Neural progenitor cell (in vitro differentiated cells): ENCODE measurements at regions not wholly inside any gene's neighbourhood (a gene's known extent, or its start where the extent isn't known, plus 50 kb on each side); places are given as distances from the start of the nearest gene placed in this dataset.

Experiments
- DNase-seq: peaks from one replicate; pipeline ENCODE4 v3.0.0-alpha.2; 2016; ENCODE audit warnings: low spot score
- H2AFZ ChIP-seq: fragments of 200-600 bp; sonication (generic); replicated peaks from 2 replicates; pipeline ENCODE4 v1.6.1; 2016; ENCODE audit warnings: antibody characterized with exemption
- H3F3A ChIP-seq: fragments of 200-600 bp; sonication (generic); 2 replicates; pipeline ENCODE4 v1.6.1; 2016; ENCODE audit warnings: antibody characterized with exemption, low read depth
- H3K27ac ChIP-seq: fragments of 200-600 bp; sonication (generic); 2 replicates; pipeline ENCODE4 v1.5.1; 2016; ENCODE audit warnings: mild to moderate bottlenecking
- H3K27me3 ChIP-seq: fragments of 200-600 bp; sonication (generic); 2 replicates; pipeline ENCODE4 v1.6.1; 2016; ENCODE audit warnings: mild to moderate bottlenecking, moderate library complexity
- H3K36me3 ChIP-seq: fragments of 200-600 bp; sonication (generic); 2 replicates; pipeline ENCODE4 v1.5.1; 2016
- H3K4me1 ChIP-seq: fragments of 200-600 bp; sonication (generic); 2 replicates; pipeline ENCODE4 v1.6.1; 2016; ENCODE audit warnings: mixed run types
- H3K4me2 ChIP-seq: fragments of 200-600 bp; sonication (generic); 2 replicates; pipeline ENCODE4 v1.6.1; 2016
- H3K4me3 ChIP-seq: fragments of 200-600 bp; sonication (generic); 2 replicates; pipeline ENCODE4 v1.5.1; 2016
- H3K79me2 ChIP-seq: fragments of 200-600 bp; sonication (generic); 2 replicates; pipeline ENCODE4 v1.6.1; 2016; ENCODE audit warnings: low read depth
- H3K9ac ChIP-seq: fragments of 200-600 bp; sonication (generic); 2 replicates; pipeline ENCODE4 v1.6.1; 2016
- H3K9me3 ChIP-seq: fragments of 200-600 bp; sonication (generic); 2 replicates; pipeline ENCODE4 v1.5.1; 2016; ENCODE audit warnings: low read depth
- H4K20me1 ChIP-seq: fragments of 200-600 bp; sonication (generic); 2 replicates; pipeline ENCODE4 v1.6.1; 2016; ENCODE audit warnings: low read depth
- H3K27ac Mint-ChIP-seq: 3 replicates; pipeline ENCODE4 v1.8.0; 2021; ENCODE audit warnings: mixed read lengths
- H3K27me3 Mint-ChIP-seq: 2 replicates; pipeline ENCODE4 v1.8.0; 2022; ENCODE audit warnings: low read depth, mild to moderate bottlenecking, inconsistent platforms, moderate library complexity, mixed read lengths; ENCODE audit not compliant: insufficient read depth
- H3K36me3 Mint-ChIP-seq: 3 replicates; pipeline ENCODE4 v1.8.0; 2021; ENCODE audit warnings: mixed read lengths
- H3K4me1 Mint-ChIP-seq: 3 replicates; pipeline ENCODE4 v1.8.0; 2021; ENCODE audit warnings: mixed read lengths
- H3K4me3 Mint-ChIP-seq: 3 replicates; pipeline ENCODE4 v1.8.0; 2021; ENCODE audit warnings: mild to moderate bottlenecking, moderate library complexity, mixed read lengths
- H3K9me3 Mint-ChIP-seq: 3 replicates; pipeline ENCODE4 v1.8.0; 2020; ENCODE audit warnings: mixed read lengths
- CTCF ChIP-seq: fragments of 200-600 bp; sonication (generic); IDR thresholded peaks from 2 replicates; pipeline ENCODE4 v1.5.1; 2017; ENCODE audit warnings: antibody characterized with exemption, mild to moderate bottlenecking
- EZH2 ChIP-seq: fragments of 200-600 bp; sonication (generic); IDR thresholded peaks from 2 replicates; pipeline ENCODE4 v1.6.1; 2017; ENCODE audit warnings: antibody characterized with exemption, mild to moderate bottlenecking, moderate library complexity
- EZH2phosphoT487 ChIP-seq: fragments of 200-600 bp; sonication (generic); IDR thresholded peaks from 2 replicates; pipeline ENCODE4 v1.6.1; 2017; ENCODE audit warnings: antibody characterized with exemption

- no peaks in the 10 kb centered on the region for H3K27me3 ChIP-seq
- no peak overlapping the region for H3K27ac Mint-ChIP-seq
- no peaks in the 10 kb centered on the region for H3K9me3 ChIP-seq
- no peak overlapping the region for H3K27ac ChIP-seq
- H4K20me1 ChIP-seq = no peaks in the 10 kb centered on the region
- no peak overlapping the region for H3K4me3 Mint-ChIP-seq
- peaks cover 5% of the 10 kb centered on the region for H3K27me3 Mint-ChIP-seq
- no peaks in the 10 kb centered on the region for H3F3A ChIP-seq
- H3K9ac ChIP-seq = no peak overlapping the region
- no peak overlapping the region for H2AFZ ChIP-seq
- H3K4me3 ChIP-seq = no peak overlapping the region
- H3K36me3 Mint-ChIP-seq = no peaks in the 10 kb centered on the region
- peaks cover 9% of the 10 kb centered on the region for H3K4me1 Mint-ChIP-seq
- H3K9me3 Mint-ChIP-seq = peaks cover 8% of the 10 kb centered on the region
- H3K4me1 ChIP-seq = no peaks in the 10 kb centered on the region
- no peak for DNase-seq
- TF ChIP-seq EZH2 = no peak
- no peak for TF ChIP-seq EZH2phosphoT487
- TF ChIP-seq CTCF = no peak
- no peaks in the 10 kb centered on the region for H3K36me3 ChIP-seq
- no peak overlapping the region for H3K4me2 ChIP-seq
- H3K79me2 ChIP-seq = no peaks in the 10 kb centered on the region
These were observed 249.6 kb downstream of the IRX1 start for GRCh38 chr5:3845230-3845629.

DNA sequence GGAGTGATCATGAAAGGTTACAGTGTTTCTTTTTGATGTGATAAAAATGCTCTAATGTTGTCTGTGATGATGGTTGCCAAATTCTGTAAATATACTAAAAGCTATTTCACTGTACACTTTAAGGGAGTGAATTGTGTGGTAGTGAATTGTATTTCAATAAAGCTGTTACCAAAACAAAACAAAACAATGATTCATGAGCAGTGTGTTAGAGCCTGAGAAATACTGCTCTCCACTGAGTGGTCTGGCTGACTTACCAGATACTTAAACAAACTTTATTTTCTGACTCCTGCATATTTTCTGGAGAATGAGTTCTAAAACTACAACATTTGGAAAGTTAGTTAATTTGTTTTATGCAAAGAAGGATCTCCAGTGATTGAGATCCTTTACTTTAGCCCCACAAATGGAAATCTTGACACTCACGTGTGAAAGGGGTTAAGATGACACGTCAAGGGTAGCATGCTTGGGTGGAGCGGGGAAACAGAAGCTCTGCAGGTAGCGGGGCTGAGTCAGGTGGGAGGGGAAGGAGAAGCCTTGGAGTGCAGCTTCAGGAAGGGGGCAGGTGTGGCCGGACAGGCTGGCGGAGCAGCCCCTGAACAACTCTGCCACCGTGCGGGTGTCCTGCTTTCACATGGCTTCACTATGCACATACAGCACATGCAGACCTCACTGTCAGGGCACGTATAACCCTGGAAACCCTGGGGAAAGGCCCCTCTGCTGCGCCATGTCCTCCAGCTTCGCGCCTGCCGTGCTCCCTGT is 256.7 kb downstream of the IRX1 start:
- no peaks in the 10 kb centered on the region for H3K36me3 Mint-ChIP-seq
- Histone ChIP-seq H3K4me1 (peaks cover 12% of the 10 kb centered on the region), H3K79me2 (no peaks in the 10 kb centered on the region), H3K4me3 (no peak overlapping the region), H3K27ac (no peak overlapping the region), H3K27me3 (peaks cover 6% of the 10 kb centered on the region), H3K36me3 (no peaks in the 10 kb centered on the region), H3K9me3 (no peaks in the 10 kb centered on the region), H2AFZ (no peak overlapping the region), H3F3A (no peaks in the 10 kb centered on the region), H3K4me2 (no peak overlapping the region), H4K20me1 (no peaks in the 10 kb centered on the region), H3K9ac (no peak overlapping the region)
- H3K9me3 Mint-ChIP-seq = no peaks in the 10 kb centered on the region
- H3K27ac Mint-ChIP-seq = no peak overlapping the region
- H3K4me1 Mint-ChIP-seq = peaks cover 15% of the 10 kb centered on the region
- DNase-seq = no peak
- no peak overlapping the region for H3K4me3 Mint-ChIP-seq
- no peak for TF ChIP-seq EZH2
- TF ChIP-seq EZH2phosphoT487 = no peak
- no peak for TF ChIP-seq CTCF
- peaks cover 3% of the 10 kb centered on the region for H3K27me3 Mint-ChIP-seq

DNA sequence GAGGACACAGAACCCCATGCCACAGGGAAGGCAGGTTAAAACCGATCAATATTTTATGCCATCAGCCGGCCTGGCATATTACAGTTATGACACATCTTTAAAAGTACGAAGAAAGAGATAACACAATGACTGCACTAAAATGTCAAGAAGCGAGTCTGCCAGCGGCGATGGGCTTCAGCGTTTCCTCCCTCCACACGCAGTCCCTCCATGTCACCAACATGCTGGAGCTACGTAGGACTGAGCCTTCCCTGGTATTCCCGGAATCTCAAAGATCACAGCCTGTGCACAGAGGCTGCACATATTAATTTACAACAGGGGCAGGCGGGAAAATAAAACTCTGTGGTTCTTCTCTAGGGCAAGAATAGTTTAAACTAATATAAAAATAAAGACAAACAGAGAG is 257.7 kb downstream of the IRX1 start:
- H3K4me1 ChIP-seq = peaks cover 12% of the 10 kb centered on the region
- H3F3A ChIP-seq = no peaks in the 10 kb centered on the region
- no peak overlapping the region for H2AFZ ChIP-seq
- no peaks in the 10 kb centered on the region for H3K9me3 ChIP-seq
- H3K79me2 ChIP-seq = no peaks in the 10 kb centered on the region
- H4K20me1 ChIP-seq = no peaks in the 10 kb centered on the region
- no peak for TF ChIP-seq EZH2phosphoT487
- TF ChIP-seq CTCF = no peak
- TF ChIP-seq EZH2 = no peak
- Mint-ChIP-seq H3K36me3 (no peaks in the 10 kb centered on the region), H3K27me3 (peaks cover 3% of the 10 kb centered on the region), H3K27ac (no peak overlapping the region), H3K4me1 (peaks cover 19% of the 10 kb centered on the region), H3K9me3 (no peaks in the 10 kb centered on the region), H3K4me3 (no peak overlapping the region)
- H3K4me2 ChIP-seq = no peak overlapping the region
- H3K27ac ChIP-seq = no peak overlapping the region
- H3K36me3 ChIP-seq = no peaks in the 10 kb centered on the region
- no peak for DNase-seq
- H3K4me3 ChIP-seq = no peak overlapping the region
- no peak overlapping the region for H3K9ac ChIP-seq
- H3K27me3 ChIP-seq = peaks cover 6% of the 10 kb centered on the region
